ENCODE measurements at regions not wholly inside any gene's neighbourhood (a gene's known extent, or its start where the extent isn't known, plus 50 kb on each side); places are given as distances from the start of the nearest gene placed in this dataset.

- POLR2A ChIA-PET, result no interaction called here
- TF ChIP-seq CTCF (IDR thresholded peaks at IDR 0.05; ENCODE audit: control extremely low read depth, extremely low read depth, low read depth, missing control alignments), result no peak
- no peak for DNase-seq (ENCODE audit: extremely low spot score)
- CTCF ChIA-PET, result no interaction called here
Observed at GRCh38 chr10:85213493-85213892, 885.1 kb downstream of the CCSER2 start.

- ChIA-PET POLR2A (no interaction called here), CTCF (interaction anchor here (0.9 kb wide), 1 partner anchor 69 kb away, joined by 3 read pairs; no protein-coding TSS in a partner anchor)
- DNase-seq (ENCODE audit: extremely low spot score), result no peak
- no peak for TF ChIP-seq CTCF (IDR thresholded peaks at IDR 0.05; ENCODE audit: control extremely low read depth, extremely low read depth, low read depth, missing control alignments)
Observed at GRCh38 chr10:85222300-85222699, 893.9 kb downstream of the CCSER2 start.

GRCh38 chr10:85224366-85224940 lies 896.1 kb downstream of the CCSER2 start:
- no peak for DNase-seq (ENCODE audit: extremely low spot score)
- no peak for TF ChIP-seq CTCF (IDR thresholded peaks at IDR 0.05; ENCODE audit: control extremely low read depth, extremely low read depth, low read depth, missing control alignments)
- ChIA-PET POLR2A (no interaction called here), CTCF (no interaction called here)

- DNase-seq (ENCODE audit: extremely low spot score), result no peak
- TF ChIP-seq CTCF (IDR thresholded peaks at IDR 0.05; ENCODE audit: control extremely low read depth, extremely low read depth, low read depth, missing control alignments), result no peak
- CTCF ChIA-PET, result no interaction called here
- POLR2A ChIA-PET, result no interaction called here
Observed at GRCh38 chr10:85225311-85225710, 896.9 kb downstream of the CCSER2 start.

GRCh38 chr10:85226596-85226995 lies 898.2 kb downstream of the CCSER2 start:
- TF ChIP-seq CTCF (IDR thresholded peaks at IDR 0.05; ENCODE audit: control extremely low read depth, extremely low read depth, low read depth, missing control alignments), result no peak
- DNase-seq (ENCODE audit: extremely low spot score), result no peak
- ChIA-PET POLR2A (no interaction called here), CTCF (no interaction called here)

- no peak for DNase-seq (ENCODE audit: extremely low spot score)
- TF ChIP-seq CTCF (IDR thresholded peaks at IDR 0.05; ENCODE audit: control extremely low read depth, extremely low read depth, low read depth, missing control alignments), result no peak
- ChIA-PET CTCF (interaction anchor here (1.0 kb wide), 1 partner anchor 11 kb away, joined by 3 read pairs; no protein-coding TSS in a partner anchor), POLR2A (no interaction called here)
Observed at GRCh38 chr10:85228726-85229125, 900.3 kb downstream of the CCSER2 start.

All from GM10248 (cell line).